ENCODE measurements at regions not wholly inside any gene's neighbourhood (a gene's known extent, or its start where the extent isn't known, plus 50 kb on each side); places are given as distances from the start of the nearest gene placed in this dataset.

- Histone ChIP-seq H3K4me1 (ENCODE audit: insufficient read depth, low read length, poor library complexity, severe bottlenecking) (no peaks in the 10 kb centered on the region), H3K4me2 (ENCODE audit: low read length) (no peak overlapping the region), H3K9me2 (ENCODE audit: insufficient read depth, low read length) (0 out of 2 replicates have a peak, but pooled peaks cover 3% of the 10 kb centered on the region), H4K20me1 (ENCODE audit: insufficient read depth, low read length) (no peaks in the 10 kb centered on the region), H3K79me2 (ENCODE audit: insufficient read depth, low read depth, low read length) (no peaks in the 10 kb centered on the region), H3K36me3 (ENCODE audit: insufficient read depth, low read length) (no peaks in the 10 kb centered on the region), H3K9me3 (ENCODE audit: low read length) (no peaks in the 10 kb centered on the region), H3K4me3 (ENCODE audit: low read depth, low read length, poor library complexity, severe bottlenecking) (no peak overlapping the region), H2AFZ (ENCODE audit: low read length) (no peak overlapping the region), H3K27ac (ENCODE audit: low read depth, low read length, poor library complexity, severe bottlenecking) (no peak overlapping the region)
- TF ChIP-seq EZH2phosphoT487 (IDR thresholded peaks at IDR 0.05; ENCODE audit: borderline replicate concordance, low read depth, low read length) = no peak
- TF ChIP-seq, protein P1, sequence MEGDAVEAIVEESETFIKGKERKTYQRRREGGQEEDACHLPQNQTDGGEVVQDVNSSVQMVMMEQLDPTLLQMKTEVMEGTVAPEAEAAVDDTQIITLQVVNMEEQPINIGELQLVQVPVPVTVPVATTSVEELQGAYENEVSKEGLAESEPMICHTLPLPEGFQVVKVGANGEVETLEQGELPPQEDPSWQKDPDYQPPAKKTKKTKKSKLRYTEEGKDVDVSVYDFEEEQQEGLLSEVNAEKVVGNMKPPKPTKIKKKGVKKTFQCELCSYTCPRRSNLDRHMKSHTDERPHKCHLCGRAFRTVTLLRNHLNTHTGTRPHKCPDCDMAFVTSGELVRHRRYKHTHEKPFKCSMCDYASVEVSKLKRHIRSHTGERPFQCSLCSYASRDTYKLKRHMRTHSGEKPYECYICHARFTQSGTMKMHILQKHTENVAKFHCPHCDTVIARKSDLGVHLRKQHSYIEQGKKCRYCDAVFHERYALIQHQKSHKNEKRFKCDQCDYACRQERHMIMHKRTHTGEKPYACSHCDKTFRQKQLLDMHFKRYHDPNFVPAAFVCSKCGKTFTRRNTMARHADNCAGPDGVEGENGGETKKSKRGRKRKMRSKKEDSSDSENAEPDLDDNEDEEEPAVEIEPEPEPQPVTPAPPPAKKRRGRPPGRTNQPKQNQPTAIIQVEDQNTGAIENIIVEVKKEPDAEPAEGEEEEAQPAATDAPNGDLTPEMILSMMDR (conservative IDR thresholded peaks at IDR 0.05; ENCODE audit: low read length) = no peak
- DNase-seq (ENCODE audit: low spot score) = no peak
- CTCF ChIA-PET (ENCODE audit: unreplicated experiment) = no interaction called here
- intact Hi-C loops (cut with micrococcal nuclease; ENCODE audit: unreplicated experiment) = no loop called here
- BruUV-seq (replicated peaks) = no TSS peak
- POLR2A ChIA-PET = interaction anchor here (0.7 kb wide), 1 partner anchor 353 kb away, joined by 4 read pairs; no protein-coding TSS in a partner anchor
Measured at GRCh38 chr7:145692237-145692950, 424.2 kb upstream of the CNTNAP2 start.

- Histone ChIP-seq H4K20me1 (ENCODE audit: insufficient read depth, low read length) (no peaks in the 10 kb centered on the region), H3K27ac (ENCODE audit: low read depth, low read length, poor library complexity, severe bottlenecking) (no peak overlapping the region), H3K36me3 (ENCODE audit: insufficient read depth, low read length) (no peaks in the 10 kb centered on the region), H3K4me3 (ENCODE audit: low read depth, low read length, poor library complexity, severe bottlenecking) (no peak overlapping the region), H3K4me1 (ENCODE audit: insufficient read depth, low read length, poor library complexity, severe bottlenecking) (no peaks in the 10 kb centered on the region), H3K9me3 (ENCODE audit: low read length) (no peaks in the 10 kb centered on the region), H3K4me2 (ENCODE audit: low read length) (no peak overlapping the region), H2AFZ (ENCODE audit: low read length) (no peak overlapping the region), H3K79me2 (ENCODE audit: insufficient read depth, low read depth, low read length) (no peaks in the 10 kb centered on the region), H3K9me2 (ENCODE audit: insufficient read depth, low read length) (0 out of 2 replicates have a peak, but pooled peaks cover 3% of the 10 kb centered on the region)
- no peak for TF ChIP-seq EZH2phosphoT487 (IDR thresholded peaks at IDR 0.05; ENCODE audit: borderline replicate concordance, low read depth, low read length)
- ChIA-PET POLR2A (no interaction called here), CTCF (ENCODE audit: unreplicated experiment) (no interaction called here)
- DNase-seq (ENCODE audit: low spot score) = no peak
- intact Hi-C loops (cut with micrococcal nuclease; ENCODE audit: unreplicated experiment) = no loop called here
- no TSS peak for BruUV-seq (replicated peaks)
Measured at GRCh38 chr7:145691377-145691914, 425.2 kb upstream of the CNTNAP2 start.

DNA sequence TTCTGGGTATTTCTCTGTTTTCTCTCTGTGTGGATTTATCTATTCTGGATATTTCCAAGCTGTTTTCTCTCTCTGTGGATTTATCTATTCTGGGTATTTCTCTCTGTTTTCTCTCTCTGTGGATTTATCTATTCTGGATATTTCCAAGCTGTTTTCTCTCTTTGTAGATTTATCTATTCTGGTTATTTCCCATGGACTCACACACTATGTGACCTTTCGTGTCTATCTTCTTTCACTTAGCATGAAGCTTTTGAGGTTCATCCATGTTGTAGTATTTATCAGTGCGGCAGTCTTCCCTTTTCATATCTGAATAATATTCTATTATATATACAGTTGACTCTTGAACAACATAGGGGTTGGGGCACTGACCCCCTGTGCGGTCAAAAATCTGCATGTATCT lies 435.0 kb upstream of the CNTNAP2 start:
- H3K9me3 ChIP-seq (ENCODE audit: low read length) = no peaks in the 10 kb centered on the region
- no peak overlapping the region for H2AFZ ChIP-seq (ENCODE audit: low read length)
- intact Hi-C loops (cut with micrococcal nuclease; ENCODE audit: unreplicated experiment) = no loop called here
- H3K4me1 ChIP-seq (ENCODE audit: insufficient read depth, low read length, poor library complexity, severe bottlenecking) = no peaks in the 10 kb centered on the region
- no peaks in the 10 kb centered on the region for H3K36me3 ChIP-seq (ENCODE audit: insufficient read depth, low read length)
- H3K79me2 ChIP-seq (ENCODE audit: insufficient read depth, low read depth, low read length) = no peaks in the 10 kb centered on the region
- POLR2A ChIA-PET = interaction anchor here (0.8 kb wide), 1 partner anchor 9 kb away, joined by 3 read pairs; no protein-coding TSS in a partner anchor
- no peak overlapping the region for H3K4me3 ChIP-seq (ENCODE audit: low read depth, low read length, poor library complexity, severe bottlenecking)
- TF ChIP-seq EZH2phosphoT487 (IDR thresholded peaks at IDR 0.05; ENCODE audit: borderline replicate concordance, low read depth, low read length) = no peak
- TF ChIP-seq, protein P1 (conservative IDR thresholded peaks at IDR 0.05; ENCODE audit: low read length) = no peak
- no peak for DNase-seq (ENCODE audit: low spot score)
- H4K20me1 ChIP-seq (ENCODE audit: insufficient read depth, low read length) = no peaks in the 10 kb centered on the region
- BruUV-seq (replicated peaks) = no TSS peak
- no peak overlapping the region for H3K4me2 ChIP-seq (ENCODE audit: low read length)
- CTCF ChIA-PET (ENCODE audit: unreplicated experiment) = no interaction called here
- H3K9me2 ChIP-seq (ENCODE audit: insufficient read depth, low read length) = no peaks in the 10 kb centered on the region
- no peak overlapping the region for H3K27ac ChIP-seq (ENCODE audit: low read depth, low read length, poor library complexity, severe bottlenecking)

All from OCI-LY7 (cell line).